SK-N-SH (cell line): ENCODE measurements at regions not wholly inside any gene's neighbourhood (a gene's known extent, or its start where the extent isn't known, plus 50 kb on each side); places are given as distances from the start of the nearest gene placed in this dataset.

ENCODE experiments used
- CTCF ChIA-PET: fragments of 300-600, 350-600 bp; formaldehyde crosslinking; extraction: SDS; loops from one replicate; lab custom pipeline; 2021; lab: Yijun Ruan, JAX
- POLR2A ChIA-PET: fragments of 350-600 bp; sonication (Branson Sonifier 250); formaldehyde crosslinking; extraction: SDS; loops from one replicate; lab custom pipeline; 2020; ENCODE audit warnings: antibody characterized with exemption, inconsistent platforms; lab: Yijun Ruan, JAX
- DNase-seq: peaks from one replicate; pipeline ENCODE4 v3.0.0; 2012
- H2AFZ ChIP-seq: fragments of 200-600 bp; sonication (generic); 2 replicates; pipeline ENCODE4 v1.8.1; 2016; ENCODE audit warnings: antibody characterized with exemption, mild to moderate bottlenecking, low read depth
- H3F3A ChIP-seq: fragments of 200-600 bp; sonication (generic); replicated peaks from 2 replicates; pipeline ENCODE3; 2016; ENCODE audit warnings: antibody characterized with exemption, mild to moderate bottlenecking; ENCODE audit not compliant: insufficient read depth
- H3K27ac ChIP-seq, 2 experiments: fragments of 200-500 bp in 1 of 2; fragments of 200-600 bp in 1 of 2; sonication (Bioruptor generic) in 1 of 2; sonication (generic), shearing (Covaris generic) in 1 of 2; 2 replicates each; pipeline versions ENCODE4 v1.5.1 to v1.6.1; 2014 to 2016; ENCODE audit warnings: low read depth in 2 of 2, inconsistent platforms in 1 of 2, low read length in 1 of 2, mild to moderate bottlenecking in 1 of 2, mixed read lengths in 1 of 2
- H3K27me3 ChIP-seq: fragments of 200-600 bp; sonication (generic), shearing (Covaris generic); 2 replicates; pipeline ENCODE4 v1.6.1; 2016; ENCODE audit warnings: mixed run types; ENCODE audit not compliant: insufficient read depth
- H3K36me3 ChIP-seq, 2 experiments: fragments of 200-500 bp in 1 of 2; fragments of 200-600 bp in 1 of 2; sonication (Bioruptor generic) in 1 of 2; sonication (generic) in 1 of 2; replicated peaks in 1 of 2; 2 replicates each; pipeline versions ENCODE3 to v1.5.1; 2014 to 2016; ENCODE audit warnings: low read length in 1 of 2, mild to moderate bottlenecking in 1 of 2; ENCODE audit not compliant: insufficient read depth in 2 of 2, control insufficient read depth in 1 of 2
- H3K4me1 ChIP-seq, 2 experiments: fragments of 200-500 bp in 1 of 2; fragments of 200-600 bp in 1 of 2; sonication (Bioruptor generic) in 1 of 2; sonication (generic), shearing (Covaris generic) in 1 of 2; 2 replicates each; pipeline versions ENCODE4 v1.5.1 to v1.6.1; 2014 to 2016; ENCODE audit warnings: low read depth in 1 of 2, low read length in 1 of 2, mixed run types in 1 of 2; ENCODE audit not compliant: insufficient read depth in 2 of 2, control insufficient read depth in 1 of 2
- H3K4me2 ChIP-seq: fragments of 200-600 bp; sonication (generic), shearing (Covaris generic); 2 replicates; pipeline ENCODE4 v1.6.1; 2017; ENCODE audit warnings: mixed run types
- H3K4me3 ChIP-seq, 2 experiments: fragments of 200-500 bp in 1 of 2; fragments of 200-600 bp in 1 of 2; sonication (Bioruptor generic) in 1 of 2; sonication (generic), shearing (Covaris generic) in 1 of 2; 2 replicates each; pipeline versions ENCODE4 v1.5.1 to v1.8.1; 2014 to 2016; ENCODE audit warnings: low read depth in 2 of 2, inconsistent platforms in 1 of 2, low read length in 1 of 2, mild to moderate bottlenecking in 1 of 2, mixed read lengths in 1 of 2, moderate library complexity in 1 of 2
- H3K79me2 ChIP-seq: fragments of 200-600 bp; sonication (generic); 2 replicates; pipeline ENCODE4 v1.8.1; 2017; ENCODE audit warnings: mild to moderate bottlenecking; ENCODE audit not compliant: insufficient read depth
- H3K9ac ChIP-seq: fragments of 200-600 bp; sonication (generic); 2 replicates; pipeline ENCODE4 v1.6.1; 2017; ENCODE audit warnings: mixed run types
- H3K9me2 ChIP-seq: fragments of 200-600 bp; sonication (generic); 2 replicates; pipeline ENCODE4 v1.6.1; 2017; ENCODE audit warnings: mixed run types
- H3K9me3 ChIP-seq: fragments of 200-600 bp; sonication (generic); 2 replicates; pipeline ENCODE4 v1.6.1; 2017; ENCODE audit warnings: mixed run types, mild to moderate bottlenecking, moderate library complexity
- H4K20me1 ChIP-seq: fragments of 200-600 bp; sonication (generic); 2 replicates; pipeline ENCODE4 v1.6.1; 2017; ENCODE audit warnings: mild to moderate bottlenecking, mixed run types; ENCODE audit not compliant: insufficient read depth
- CHD2 ChIP-seq: fragments of 150-350 bp; IDR thresholded peaks from 2 replicates; pipeline ENCODE4 v1.6.1; 2018; ENCODE audit warnings: low read length; ENCODE audit not compliant: partially characterized antibody
- CTCF ChIP-seq: fragments of 200-600 bp; sonication (generic); IDR thresholded peaks from 2 replicates; pipeline ENCODE4 v1.6.1; 2017; ENCODE audit warnings: antibody characterized with exemption, mild to moderate bottlenecking, moderate library complexity
- EZH2phosphoT487 ChIP-seq: fragments of 200-600 bp; sonication (generic); IDR thresholded peaks from 2 replicates; pipeline ENCODE4 v1.6.1; 2017; ENCODE audit warnings: low read depth, mixed run types, mild to moderate bottlenecking, antibody characterized with exemption, moderate library complexity, borderline replicate concordance
- GABPA ChIP-seq: IDR thresholded peaks from 2 replicates; pipeline ENCODE4 v1.4.0; 2012; ENCODE audit warnings: low read depth, mild to moderate bottlenecking
- GATA2 ChIP-seq: sonication (generic); formaldehyde crosslinking; IDR thresholded peaks from 2 replicates; pipeline ENCODE4 v1.5.0; 2020; ENCODE audit warnings: mild to moderate bottlenecking, missing genetic modification reagents
- IRF3 ChIP-seq: fragments of 150-350 bp; IDR thresholded peaks from 2 replicates; pipeline ENCODE4 v1.6.1; 2016; ENCODE audit warnings: mild to moderate bottlenecking, low read depth, low read length
- JUND ChIP-seq: IDR thresholded peaks from 2 replicates; pipeline ENCODE4 v1.4.0; 2012
- MAX ChIP-seq: IDR thresholded peaks from 2 replicates; pipeline ENCODE4 v1.4.0; 2012; ENCODE audit warnings: low read depth
- MXI1 ChIP-seq: IDR thresholded peaks from 2 replicates; pipeline ENCODE4 v1.6.1; 2012; ENCODE audit warnings: mild to moderate bottlenecking, low read depth, low read length, improper control_type of control experiment
- NFIC ChIP-seq: IDR thresholded peaks from 2 replicates; pipeline ENCODE4 v1.4.0; 2012; ENCODE audit warnings: borderline replicate concordance
- RAD21 ChIP-seq: IDR thresholded peaks from 2 replicates; pipeline ENCODE4 v1.6.1; 2012; ENCODE audit warnings: mild to moderate bottlenecking, low read length
- RCOR1 ChIP-seq: fragments of 150-350 bp; IDR thresholded peaks from 2 replicates; pipeline ENCODE4 v1.6.1; 2017; ENCODE audit warnings: antibody characterized with exemption, low read length
- REST ChIP-seq: IDR thresholded peaks from 2 replicates; pipeline ENCODE4 v1.6.1; 2012; ENCODE audit warnings: mild to moderate bottlenecking, low read depth, low read length, moderate library complexity
- RFX5 ChIP-seq: IDR thresholded peaks from 2 replicates; pipeline ENCODE4 v1.6.1; 2012; ENCODE audit warnings: mild to moderate bottlenecking, improper control_type of control experiment, low read length
- RXRA ChIP-seq: IDR thresholded peaks from 2 replicates; pipeline ENCODE4 v1.4.0; 2012; ENCODE audit warnings: low read depth, mild to moderate bottlenecking, borderline replicate concordance
- SMC3 ChIP-seq: IDR thresholded peaks from 2 replicates; pipeline ENCODE4 v1.6.1; 2012; ENCODE audit warnings: low read depth, low read length, improper control_type of control experiment
- USF2 ChIP-seq: fragments of 150-350 bp; IDR thresholded peaks from 2 replicates; pipeline ENCODE4 v1.6.1; 2017; ENCODE audit warnings: antibody characterized with exemption, low read length, low read depth, borderline replicate concordance
- YY1 ChIP-seq: IDR thresholded peaks from 2 replicates; pipeline ENCODE4 v1.4.0; 2012; ENCODE audit warnings: low read depth, mild to moderate bottlenecking

- TF ChIP-seq REST (no peak), CHD2 (no peak), EZH2phosphoT487 (no peak), RXRA (no peak), YY1 (no peak), RAD21 (no peak), RFX5 (no peak), RCOR1 (no peak), GATA2 (CRISPR knock-in tag) (no peak), IRF3 (no peak), GABPA (no peak), CTCF (no peak), USF2 (no peak), NFIC (no peak), SMC3 (no peak), JUND (no peak), MXI1 (no peak), MAX (no peak)
- Histone ChIP-seq H3K4me3 (no peak overlapping the region), H3K27me3 (no peaks in the 10 kb centered on the region), H3K4me2 (no peak overlapping the region), H3K79me2 (no peaks in the 10 kb centered on the region), H4K20me1 (no peaks in the 10 kb centered on the region), H3K9me2 (no peaks in the 10 kb centered on the region), H3K4me1 (no peaks in the 10 kb centered on the region), H2AFZ (no peak overlapping the region), H3K9ac (no peak overlapping the region), H3K9me3 (no peaks in the 10 kb centered on the region), H3K27ac (no peak overlapping the region), H3K36me3 (no peaks in the 10 kb centered on the region), H3F3A (no peaks in the 10 kb centered on the region)
- no peak for DNase-seq
- POLR2A ChIA-PET: no interaction called here
- CTCF ChIA-PET: no interaction called here
Measured at GRCh38 chr10:65788271-65788670, 1137.6 kb upstream of the LRRTM3 start.
